ENCODE measurements at regions not wholly inside any gene's neighbourhood (a gene's known extent, or its start where the extent isn't known, plus 50 kb on each side); places are given as distances from the start of the nearest gene placed in this dataset.

GRCh38 chr5:88948746-88949600 is 66.0 kb upstream of the MEF2C start:
- TF ChIP-seq, protein P1, sequence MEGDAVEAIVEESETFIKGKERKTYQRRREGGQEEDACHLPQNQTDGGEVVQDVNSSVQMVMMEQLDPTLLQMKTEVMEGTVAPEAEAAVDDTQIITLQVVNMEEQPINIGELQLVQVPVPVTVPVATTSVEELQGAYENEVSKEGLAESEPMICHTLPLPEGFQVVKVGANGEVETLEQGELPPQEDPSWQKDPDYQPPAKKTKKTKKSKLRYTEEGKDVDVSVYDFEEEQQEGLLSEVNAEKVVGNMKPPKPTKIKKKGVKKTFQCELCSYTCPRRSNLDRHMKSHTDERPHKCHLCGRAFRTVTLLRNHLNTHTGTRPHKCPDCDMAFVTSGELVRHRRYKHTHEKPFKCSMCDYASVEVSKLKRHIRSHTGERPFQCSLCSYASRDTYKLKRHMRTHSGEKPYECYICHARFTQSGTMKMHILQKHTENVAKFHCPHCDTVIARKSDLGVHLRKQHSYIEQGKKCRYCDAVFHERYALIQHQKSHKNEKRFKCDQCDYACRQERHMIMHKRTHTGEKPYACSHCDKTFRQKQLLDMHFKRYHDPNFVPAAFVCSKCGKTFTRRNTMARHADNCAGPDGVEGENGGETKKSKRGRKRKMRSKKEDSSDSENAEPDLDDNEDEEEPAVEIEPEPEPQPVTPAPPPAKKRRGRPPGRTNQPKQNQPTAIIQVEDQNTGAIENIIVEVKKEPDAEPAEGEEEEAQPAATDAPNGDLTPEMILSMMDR (IDR thresholded peaks at IDR 0.05; ENCODE audit: control extremely low read depth, extremely low read depth) = no peak
- 93 to 95% methylated on average over 2 of the region's 2 CpGs for WGBS, 2 donors
- ATAC-seq (ENCODE audit: insufficient read depth, low FRiP score) (no peak), DNase-seq (no peak)
- Histone ChIP-seq H3K27me3 (ENCODE audit: control insufficient read depth in 3 of 3, insufficient read depth in 3 of 3, low read length in 2 of 3) (no peaks in the 10 kb centered on the region), H3K4me1 (ENCODE audit: control insufficient read depth in 5 of 5, insufficient read depth in 5 of 5, low read length in 5 of 5) (peaks cover 0 to 3% (median 0%) of the 10 kb centered on the region in 5 donors), H3K27ac (ENCODE audit: low read depth in 1 of 2, low read length in 1 of 2) (no peak overlapping the region), H3K9me3 (ENCODE audit: control insufficient read depth in 4 of 4, insufficient read depth in 3 of 4, low read length in 3 of 4) (no peaks in the 10 kb centered on the region), H3K36me3 (ENCODE audit: control insufficient read depth in 4 of 4, insufficient read depth in 4 of 4, low read length in 4 of 4) (no peaks in the 10 kb centered on the region), H3K4me3 (no peak overlapping the region), H3K9ac (ENCODE audit: insufficient read depth in 1 of 2, low read length in 2 of 2) (no peak overlapping the region)

DNA sequence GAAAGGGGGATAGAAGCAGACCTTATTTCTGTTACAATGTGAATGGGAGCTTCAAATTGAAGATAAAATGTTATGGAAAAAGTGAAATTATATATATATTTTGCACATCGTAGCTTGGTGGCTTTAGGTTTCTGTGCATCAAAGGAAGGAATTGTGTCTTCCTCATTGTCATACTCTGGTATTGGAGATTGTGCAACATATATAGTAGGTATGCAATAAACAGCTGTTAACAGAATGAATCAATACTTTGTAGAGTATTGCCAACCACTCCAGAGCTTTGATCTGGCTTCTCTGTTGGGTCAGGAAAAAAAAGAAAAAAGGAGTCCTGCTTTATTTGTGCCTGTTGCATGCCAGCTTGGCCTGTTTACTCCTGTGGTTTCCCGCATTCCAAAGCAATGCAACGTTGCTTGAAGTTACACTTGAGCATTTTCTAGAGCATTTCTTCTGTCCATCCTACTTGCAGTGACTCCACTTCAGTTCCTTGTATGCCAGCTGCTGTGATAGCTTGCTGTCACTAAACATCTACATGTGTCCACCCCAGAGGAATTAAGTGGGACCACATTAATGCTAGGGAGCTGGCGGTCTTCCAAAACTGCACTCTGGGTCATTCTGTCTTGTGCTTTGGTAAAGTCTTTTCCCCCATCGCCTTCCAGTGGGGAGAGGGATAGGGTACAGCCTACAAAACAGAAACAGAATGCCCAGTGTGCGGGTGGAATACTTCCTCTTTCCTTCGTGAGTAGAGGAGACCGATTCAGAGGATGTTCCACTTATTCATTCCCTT is 62.0 kb upstream of the MEF2C start:
- Histone ChIP-seq H3K9me3 (ENCODE audit: control insufficient read depth in 4 of 4, insufficient read depth in 3 of 4, low read length in 3 of 4) (no peaks in the 10 kb centered on the region), H3K9ac (ENCODE audit: insufficient read depth in 1 of 2, low read length in 2 of 2) (no peak overlapping the region), H3K36me3 (ENCODE audit: control insufficient read depth in 4 of 4, insufficient read depth in 4 of 4, low read length in 4 of 4) (no peaks in the 10 kb centered on the region), H3K27me3 (ENCODE audit: control insufficient read depth in 3 of 3, insufficient read depth in 3 of 3, low read length in 2 of 3) (no peaks in the 10 kb centered on the region), H3K4me3 (no peak overlapping the region), H3K27ac (ENCODE audit: low read depth in 1 of 2, low read length in 1 of 2) (no peak overlapping the region), H3K4me1 (ENCODE audit: control insufficient read depth in 5 of 5, insufficient read depth in 5 of 5, low read length in 5 of 5) (peaks cover 5 to 21% (median 8%) of the 10 kb centered on the region in 5 donors)
- DNase-seq (peak; percentile 22 to 34 (median 29)), ATAC-seq (ENCODE audit: insufficient read depth, low FRiP score) (no peak)
- 70 to 77% methylated on average over 8 of the region's 8 CpGs for WGBS, 2 donors
- TF ChIP-seq, protein P1 (IDR thresholded peaks at IDR 0.05; ENCODE audit: control extremely low read depth, extremely low read depth) = no peak

GRCh38 chr5:88941581-88941980 is 58.6 kb upstream of the MEF2C start:
- H3K27ac ChIP-seq (ENCODE audit: low read depth in 1 of 2, low read length in 1 of 2) = no peak overlapping the region

More at GRCh38 chr5:88941581-88941980, 58.6 kb upstream of the MEF2C start:
- TF ChIP-seq, protein P1 (IDR thresholded peaks at IDR 0.05; ENCODE audit: control extremely low read depth, extremely low read depth) = no peak
- no peaks in the 10 kb centered on the region for H3K9me3 ChIP-seq (ENCODE audit: control insufficient read depth in 4 of 4, insufficient read depth in 3 of 4, low read length in 3 of 4)
- WGBS, 2 donors = 94% methylated on average over 2 of the region's 2 CpGs
- no peak for ATAC-seq (ENCODE audit: insufficient read depth, low FRiP score)
- H3K36me3 ChIP-seq (ENCODE audit: control insufficient read depth in 4 of 4, insufficient read depth in 4 of 4, low read length in 4 of 4) = no peaks in the 10 kb centered on the region
- no peak overlapping the region for H3K9ac ChIP-seq (ENCODE audit: insufficient read depth in 1 of 2, low read length in 2 of 2)
- H3K4me1 ChIP-seq (ENCODE audit: control insufficient read depth in 5 of 5, insufficient read depth in 5 of 5, low read length in 5 of 5) = peaks cover 5 to 21% (median 8%) of the 10 kb centered on the region in 5 donors
- no peak for DNase-seq
- H3K4me3 ChIP-seq = no peak overlapping the region
- no peaks in the 10 kb centered on the region for H3K27me3 ChIP-seq (ENCODE audit: control insufficient read depth in 3 of 3, insufficient read depth in 3 of 3, low read length in 2 of 3)

Measured in lung (tissue), 11 donors.